ENCODE measurements at regions not wholly inside any gene's neighbourhood (a gene's known extent, or its start where the extent isn't known, plus 50 kb on each side); places are given as distances from the start of the nearest gene placed in this dataset.

GRCh38 chr3:181966393-181966792 is 254.7 kb downstream of the SOX2 start:
- no peak for TF ChIP-seq POLR2A (IDR thresholded peaks at IDR 0.05; ENCODE audit: low read length)
- no peak for TF ChIP-seq GATA1 (IDR thresholded peaks at IDR 0.05; ENCODE audit: low read depth, low read length)
